IPS DF 4.7 (cell line): ENCODE measurements at regions not wholly inside any gene's neighbourhood (a gene's known extent, or its start where the extent isn't known, plus 50 kb on each side); places are given as distances from the start of the nearest gene placed in this dataset.

Experiments used
- DNase-seq: peaks from one replicate; pipeline ENCODE4 v3.0.0-alpha.2; 2013; ENCODE audit warnings: low spot score; ENCODE audit errors: extremely low read depth

DNA sequence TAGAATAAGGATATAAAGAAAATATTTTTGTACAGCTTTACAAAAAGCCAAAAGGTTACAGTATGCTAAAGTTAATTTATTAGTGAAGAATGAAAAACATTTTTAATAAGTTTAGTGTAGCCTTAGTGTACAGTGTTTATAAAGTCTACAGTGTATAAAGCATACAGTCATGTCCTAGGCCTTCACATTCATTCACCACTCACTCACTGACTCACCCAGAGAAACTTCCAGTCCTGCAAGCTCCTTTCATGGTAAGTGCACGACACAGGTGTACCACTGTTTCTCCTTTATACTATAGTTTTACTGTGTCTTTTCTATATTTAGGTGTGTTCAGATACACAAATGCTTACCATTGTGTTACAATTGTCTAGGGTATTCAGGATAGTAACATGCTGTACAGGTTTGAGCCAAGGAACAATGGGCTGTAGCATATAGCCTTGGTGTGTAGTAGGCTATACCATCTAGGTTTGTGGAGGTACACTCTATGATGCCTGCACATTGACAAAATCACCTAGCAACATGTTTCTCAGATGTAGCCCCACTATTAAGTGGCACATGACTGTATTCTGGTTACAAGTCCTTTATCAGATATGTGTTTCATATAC, 197.1 kb upstream of the KBTBD8 start:
- no peak for DNase-seq

DNA sequence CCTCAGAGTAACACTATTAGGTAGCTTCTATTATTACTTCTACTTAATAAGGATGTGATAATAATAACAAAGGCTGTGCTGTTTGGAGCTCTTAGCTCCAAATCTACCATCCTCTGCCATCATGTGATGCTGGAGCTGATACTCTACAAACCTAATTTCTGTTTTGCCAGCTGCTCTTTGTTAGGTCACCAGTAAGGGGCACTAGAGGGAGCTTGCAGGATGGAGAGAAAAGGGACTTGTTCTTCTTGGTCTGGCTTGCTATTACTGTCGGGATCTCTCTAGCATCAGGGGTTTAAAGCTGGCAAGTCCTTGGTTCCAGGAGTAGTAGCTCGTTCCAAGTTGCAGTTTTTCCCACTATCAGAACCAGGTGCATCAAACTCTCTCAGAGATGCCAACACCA, 194.9 kb upstream of the KBTBD8 start:
- peak; percentile 25 for DNase-seq

DNA sequence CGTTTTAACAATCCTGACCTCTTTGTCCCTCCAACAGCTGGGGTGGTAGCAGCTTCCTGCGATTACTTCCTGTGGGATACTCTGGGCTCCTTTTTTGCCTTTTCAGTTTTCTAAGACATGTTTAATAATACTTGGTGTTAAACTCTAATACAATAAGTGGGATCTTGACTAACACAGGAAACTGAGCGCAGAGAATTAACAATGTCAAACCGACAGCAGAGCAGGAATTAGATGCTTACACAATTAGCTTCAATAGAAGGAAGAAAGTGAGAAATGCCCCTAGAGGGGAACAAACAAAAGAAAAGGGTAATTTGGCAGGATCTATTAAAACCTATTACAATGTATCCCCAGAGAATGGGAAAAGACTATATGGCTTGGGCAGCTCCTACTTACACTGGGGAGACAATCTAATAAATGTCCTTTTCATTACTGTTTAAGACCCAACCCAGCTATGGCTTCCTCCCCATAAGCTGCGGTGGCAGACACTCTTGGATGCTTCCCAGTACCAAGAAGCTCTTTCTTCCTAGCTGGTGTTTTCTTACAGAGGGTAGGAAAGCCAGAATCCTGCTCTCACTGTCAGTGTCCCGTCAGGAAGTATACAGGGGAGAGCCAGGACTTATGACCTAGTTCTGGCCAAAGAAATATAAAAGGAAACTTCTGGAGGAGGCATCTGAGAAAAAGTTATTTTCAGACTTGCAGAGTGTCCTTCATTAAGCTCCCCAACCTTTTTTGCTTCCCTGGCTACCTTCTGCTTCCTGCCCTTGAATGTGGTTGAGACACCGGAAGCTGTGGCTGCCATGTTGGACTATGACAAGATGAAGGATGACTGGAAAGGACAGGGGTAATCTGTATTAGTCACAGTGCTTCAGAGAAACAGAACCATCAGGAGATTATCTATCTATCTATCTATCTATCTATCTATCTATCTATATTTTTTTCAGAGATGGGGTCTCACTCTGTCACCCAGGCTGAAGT, 194.1 kb upstream of the KBTBD8 start:
- DNase-seq, result no peak

DNA sequence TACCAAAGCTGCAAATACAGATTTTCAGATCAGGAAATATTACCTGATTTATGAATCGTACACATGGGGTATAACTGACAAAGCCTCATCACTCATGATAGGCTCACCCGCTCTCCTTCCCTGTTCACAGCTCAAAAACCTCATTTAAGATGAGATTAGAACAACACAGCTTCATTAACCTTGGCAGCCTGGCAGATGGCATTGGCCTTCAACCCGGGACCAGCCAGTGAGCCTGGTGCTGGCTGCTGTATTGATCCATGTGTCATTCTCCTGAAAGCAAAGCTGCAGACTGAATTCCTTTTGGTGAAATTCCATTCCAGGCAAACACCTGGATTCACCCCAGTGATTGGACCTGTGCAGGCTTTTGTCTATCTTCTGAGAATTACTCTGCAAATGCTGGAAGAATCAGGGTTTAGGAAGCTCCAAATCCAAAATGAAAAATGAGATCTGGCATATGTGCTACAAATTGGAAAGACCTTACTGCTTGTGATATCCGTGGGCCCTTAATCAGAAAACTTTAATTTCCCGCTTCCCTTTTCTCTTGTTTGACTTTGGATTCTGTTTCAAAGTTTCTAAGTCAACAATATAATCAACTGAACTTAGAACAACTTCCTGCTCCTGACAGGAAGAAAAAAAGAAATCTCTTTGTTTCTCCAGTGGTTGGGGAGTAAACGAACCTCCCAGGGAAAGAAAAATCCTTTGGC, 189.1 kb upstream of the KBTBD8 start:
- DNase-seq, result no peak

DNA sequence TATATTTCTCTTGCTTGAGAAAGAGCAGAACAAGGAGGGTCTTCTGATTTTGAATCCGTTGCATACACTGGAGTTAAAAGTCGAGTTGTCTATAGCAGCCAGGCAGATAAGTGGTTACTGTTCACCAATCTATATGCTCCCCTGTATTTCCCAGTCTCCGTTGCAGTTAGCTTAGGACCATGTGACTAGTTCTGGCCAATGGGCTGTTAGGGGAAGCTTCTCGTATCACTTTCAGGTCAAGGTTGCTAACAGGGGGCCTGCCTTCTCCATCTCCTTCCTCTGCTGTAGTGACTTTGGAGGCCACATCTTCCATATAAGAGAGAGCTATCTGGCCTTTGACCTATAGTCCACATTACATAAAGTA, 188.5 kb upstream of the KBTBD8 start:
- DNase-seq, result no peak

DNA sequence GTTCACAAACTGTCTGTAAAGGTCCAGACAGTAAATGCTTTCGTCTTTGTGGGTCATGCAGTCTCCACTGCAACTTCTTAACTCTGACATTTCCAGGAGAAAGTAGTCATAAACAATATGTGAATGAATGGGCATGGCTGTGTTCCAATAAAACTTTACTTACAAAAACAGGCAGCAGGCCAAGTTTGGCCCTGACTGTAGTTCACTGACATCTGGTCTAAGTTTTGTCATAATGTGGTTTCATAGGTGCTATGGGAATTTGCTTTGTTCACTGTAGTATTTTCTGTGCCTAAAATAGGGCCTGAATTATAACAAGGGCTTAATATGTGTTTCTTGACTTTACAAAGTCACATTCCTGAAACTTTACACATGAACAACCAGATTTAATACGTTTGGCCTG, 186.0 kb upstream of the KBTBD8 start:
- no peak for DNase-seq

DNA sequence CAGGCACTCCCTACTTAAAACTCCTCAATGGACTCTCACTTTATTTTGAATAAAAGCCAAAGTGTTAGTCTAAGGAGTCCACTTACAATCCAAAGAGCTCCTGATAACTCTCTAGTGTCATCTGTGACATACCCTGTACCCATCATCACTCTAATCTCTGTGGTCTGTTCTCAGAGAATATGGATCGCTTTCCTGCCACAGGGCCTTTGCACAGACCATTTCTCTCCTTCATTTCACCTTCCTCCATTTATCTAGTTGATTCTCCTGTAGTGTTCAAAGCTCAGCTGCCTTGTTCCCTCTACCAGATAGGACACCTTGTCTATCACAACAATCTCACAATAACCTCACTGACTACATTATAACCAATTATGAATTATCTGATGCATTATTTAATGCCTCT, 185.4 kb upstream of the KBTBD8 start:
- DNase-seq, result no peak

DNA sequence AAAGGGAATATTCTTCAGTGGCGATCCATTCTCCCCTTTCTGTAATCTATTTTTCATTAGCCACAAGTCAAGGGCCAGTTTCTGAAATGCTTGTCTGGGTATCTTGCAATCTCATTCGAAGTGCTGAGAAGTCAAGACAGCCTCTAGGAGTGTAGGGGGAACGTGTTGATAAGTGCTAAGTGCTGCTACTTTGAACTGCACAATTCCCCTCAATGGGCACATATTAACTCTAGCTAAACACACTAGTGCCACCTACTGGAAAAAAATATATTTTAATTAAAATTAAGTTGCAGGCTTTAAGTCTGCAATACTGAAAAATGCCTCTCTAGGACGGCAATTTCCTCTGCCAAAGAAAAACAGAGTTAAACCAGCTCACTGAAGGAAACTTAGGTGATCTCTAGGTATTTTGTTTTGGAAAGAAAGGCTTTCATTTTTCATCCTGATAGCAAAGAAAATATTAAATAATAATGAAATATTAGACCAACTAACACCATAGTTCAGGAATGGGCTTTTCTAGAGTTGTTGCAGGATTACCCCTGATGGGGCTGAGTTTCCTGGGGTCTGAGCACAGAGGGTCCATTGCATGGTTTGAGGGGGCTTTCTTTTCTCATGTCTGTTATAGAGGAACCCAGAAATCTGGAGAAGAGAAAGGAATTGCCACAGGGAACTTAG, 181.9 kb upstream of the KBTBD8 start:
- peak; percentile 25 for DNase-seq

DNA sequence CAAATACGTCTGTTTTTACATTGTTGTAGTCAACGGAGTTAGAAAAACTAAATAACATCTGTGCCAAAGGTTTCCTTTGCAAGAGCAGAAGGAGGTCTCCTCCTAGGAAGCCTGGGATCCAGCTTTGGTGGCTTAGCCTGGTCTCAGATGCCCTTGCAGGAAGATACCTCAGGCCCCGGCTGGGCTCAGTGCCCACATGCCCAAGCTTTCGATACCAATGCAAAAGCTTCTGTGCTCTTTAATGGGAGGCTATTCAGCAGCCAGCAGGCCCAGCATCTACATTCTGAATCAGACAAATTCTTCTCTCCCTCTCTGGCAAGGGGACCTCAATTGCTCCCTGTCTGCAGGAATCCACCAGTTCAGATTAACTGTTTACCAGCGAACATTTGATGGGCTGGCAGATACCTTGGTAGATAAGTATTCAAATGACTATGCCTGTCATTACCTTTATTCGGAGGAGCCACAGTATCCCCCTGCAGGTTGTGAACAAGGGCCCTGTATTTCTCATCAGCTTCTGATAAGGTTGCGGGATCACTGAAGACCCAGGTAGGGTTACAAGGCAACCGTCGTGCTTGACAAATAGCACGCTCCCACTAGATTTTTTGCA, 180.1 kb upstream of the KBTBD8 start:
- no peak for DNase-seq

DNA sequence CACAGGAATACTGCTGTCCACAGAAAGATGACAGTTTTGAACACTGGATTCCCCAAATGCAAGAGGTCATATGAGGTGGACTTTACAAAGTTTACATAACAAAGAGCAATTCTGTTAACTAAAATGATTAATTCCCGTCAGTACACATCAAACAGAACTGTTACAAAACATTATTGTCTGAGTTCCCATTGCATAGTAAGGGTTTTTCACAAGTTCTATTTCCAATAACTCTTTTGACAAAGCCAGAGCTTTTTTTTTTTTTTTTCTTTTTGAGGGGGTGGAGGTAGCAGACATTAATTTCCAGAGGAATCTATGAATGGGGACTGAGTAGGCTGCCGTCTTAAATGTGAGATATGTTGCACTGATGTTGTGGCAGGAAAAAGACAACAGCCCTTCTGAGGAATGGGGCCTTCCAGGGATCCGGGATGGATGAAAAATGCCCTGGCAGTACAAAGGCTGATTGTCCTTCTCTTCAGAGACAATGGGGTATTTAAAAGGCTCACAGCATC, 178.1 kb upstream of the KBTBD8 start:
- no peak for DNase-seq

DNA sequence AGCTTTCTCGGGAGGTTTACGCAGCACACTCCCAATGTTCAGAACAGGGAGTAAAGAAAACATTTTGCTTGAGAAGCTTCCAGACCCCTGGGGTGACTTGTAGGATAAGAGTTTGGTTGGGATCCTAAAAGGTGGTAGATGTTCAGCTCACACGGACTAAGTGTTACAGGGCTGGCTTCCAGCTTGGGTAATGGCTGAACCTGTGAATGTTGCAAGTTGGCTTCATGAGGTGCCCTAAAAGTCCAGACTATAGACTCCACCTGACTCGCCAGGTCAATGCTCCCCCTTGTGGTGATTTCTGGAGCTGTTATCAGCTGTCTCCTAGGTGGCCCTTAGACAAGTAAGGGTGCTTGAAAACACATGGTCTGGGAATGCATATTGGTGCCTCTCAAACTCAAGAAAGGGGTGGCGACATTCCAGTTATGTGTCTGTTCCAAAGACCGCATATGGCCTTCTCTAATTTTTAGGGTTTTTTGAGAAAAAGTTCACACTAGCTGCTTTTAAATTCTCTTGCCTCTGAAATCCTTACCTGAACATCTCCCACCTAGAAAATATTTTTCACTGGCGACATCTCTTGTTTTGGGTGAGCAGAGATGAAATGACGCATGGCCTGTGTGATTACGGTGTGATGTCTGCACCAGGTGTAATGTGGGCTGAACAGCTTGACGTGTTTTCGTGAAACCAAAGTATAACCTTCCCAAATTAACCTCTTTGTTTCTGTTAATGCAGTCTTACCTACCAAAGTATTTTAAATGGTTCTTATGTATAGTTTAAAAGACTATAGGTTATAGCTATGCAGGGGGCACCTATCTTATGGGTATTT, 175.7 kb upstream of the KBTBD8 start:
- peak; percentile 81 for DNase-seq

DNA sequence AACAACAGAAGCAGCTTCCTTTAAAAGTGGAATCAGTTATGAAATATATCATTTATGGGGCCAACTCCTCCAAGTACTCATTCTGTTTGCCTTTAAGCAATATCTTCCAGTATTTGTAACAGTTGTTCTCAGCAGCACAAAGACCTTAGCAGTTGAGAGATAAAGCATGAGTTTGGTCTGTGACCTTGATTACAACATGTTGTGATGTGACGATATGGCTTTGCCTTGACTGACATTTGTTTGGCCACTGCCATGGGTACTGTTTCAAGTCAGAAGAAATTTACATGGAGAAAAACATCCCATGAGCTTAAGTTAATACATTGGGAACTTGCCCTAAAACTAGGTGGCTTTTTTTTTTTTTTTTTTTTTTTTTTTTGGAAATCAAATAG, 175.1 kb upstream of the KBTBD8 start:
- no peak for DNase-seq

DNA sequence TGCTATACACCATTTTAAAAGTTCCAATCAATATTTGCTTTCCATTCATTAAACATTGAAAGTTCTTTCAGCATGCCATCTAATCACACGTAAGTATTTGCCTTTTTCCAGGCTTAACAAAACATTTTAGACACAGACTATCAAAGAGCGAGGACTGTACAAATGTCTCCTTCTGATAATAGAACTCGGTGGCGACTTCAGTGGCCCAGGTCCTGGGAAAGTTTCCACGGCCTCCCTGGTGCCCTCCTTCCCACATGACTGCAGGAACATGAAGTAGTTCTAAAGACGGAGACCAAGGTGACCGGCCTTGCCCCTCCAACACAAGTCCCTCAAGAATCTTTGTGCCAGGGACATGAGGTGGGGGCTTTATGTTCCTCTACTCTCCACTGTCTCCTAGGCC, 174.6 kb upstream of the KBTBD8 start:
- DNase-seq, result no peak

DNA sequence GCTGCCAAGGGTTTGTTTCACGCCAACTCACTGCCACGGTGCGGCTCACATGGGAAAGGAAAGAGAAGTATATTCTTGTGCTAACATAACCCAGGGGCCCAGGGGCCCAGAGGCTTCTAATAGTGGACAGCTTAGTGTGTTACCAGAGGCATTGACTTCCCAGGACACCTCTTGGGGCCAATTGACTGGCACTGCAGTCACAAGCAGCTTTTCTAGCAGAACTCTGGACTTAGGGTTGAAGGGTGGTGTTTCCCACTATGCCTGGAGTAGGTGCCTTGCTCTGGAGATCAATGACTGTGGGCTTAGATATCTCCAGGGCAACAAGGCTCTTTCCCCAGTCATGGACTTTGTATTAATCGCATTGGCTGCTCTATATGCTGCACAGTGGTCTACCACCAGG, 172.7 kb upstream of the KBTBD8 start:
- DNase-seq, result no peak

DNA sequence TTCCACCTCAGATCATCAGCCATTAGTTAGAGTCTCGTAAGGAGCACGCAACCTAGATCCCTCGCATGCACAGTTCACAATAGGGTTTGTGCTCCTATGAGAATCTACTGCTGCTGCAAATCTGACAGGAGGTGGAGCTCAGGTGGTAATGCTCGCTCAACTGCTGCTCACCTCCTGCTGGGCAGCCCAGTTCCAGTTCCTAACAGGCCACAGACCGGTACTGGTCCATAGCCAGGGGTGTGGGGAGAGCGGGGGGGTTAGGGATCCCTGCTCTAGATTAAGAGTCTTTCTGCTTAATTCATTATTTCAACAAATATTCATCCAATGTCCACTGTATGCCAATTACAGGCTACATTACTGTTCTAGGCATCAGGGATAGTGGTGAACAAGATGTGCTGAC, 170.4 kb upstream of the KBTBD8 start:
- DNase-seq, result no peak

DNA sequence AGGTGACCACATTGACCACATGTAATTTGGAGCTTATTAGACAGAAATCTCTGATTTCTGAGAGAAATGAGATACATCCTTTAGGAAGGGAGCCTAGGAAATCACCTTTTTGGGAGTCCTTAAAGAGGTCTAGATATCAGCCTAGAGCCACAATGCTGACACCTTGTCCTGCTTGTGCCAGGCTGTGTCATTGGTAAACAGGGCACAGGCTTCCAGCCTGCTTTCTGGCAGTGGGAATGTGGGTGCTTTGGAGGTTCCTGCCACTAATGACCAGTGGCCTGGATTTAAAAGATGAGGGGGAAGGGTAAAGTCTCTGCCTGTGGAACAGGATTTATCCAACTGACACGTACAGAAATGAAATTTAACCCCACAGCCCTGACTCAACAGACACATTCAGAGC, 169.8 kb upstream of the KBTBD8 start:
- no peak for DNase-seq

DNA sequence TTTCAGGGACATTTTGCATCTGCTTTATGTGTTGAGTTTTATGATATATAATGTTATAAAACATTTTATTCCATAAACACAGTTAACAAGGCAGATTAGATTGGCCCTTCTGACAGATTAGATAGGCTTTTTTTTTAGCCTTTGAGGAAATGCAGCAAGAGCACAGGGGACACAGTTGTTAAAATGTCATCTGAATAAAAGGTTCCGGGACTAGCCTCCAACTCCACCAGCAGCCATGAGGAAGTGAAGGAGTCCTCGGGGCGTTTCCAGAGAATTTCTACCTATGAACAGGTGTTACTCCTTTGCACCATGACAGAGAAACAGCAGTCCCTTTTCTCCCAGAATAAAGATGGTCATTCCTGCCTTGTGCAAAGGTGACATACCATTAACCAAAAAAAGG, 167.8 kb upstream of the KBTBD8 start:
- no peak for DNase-seq

DNA sequence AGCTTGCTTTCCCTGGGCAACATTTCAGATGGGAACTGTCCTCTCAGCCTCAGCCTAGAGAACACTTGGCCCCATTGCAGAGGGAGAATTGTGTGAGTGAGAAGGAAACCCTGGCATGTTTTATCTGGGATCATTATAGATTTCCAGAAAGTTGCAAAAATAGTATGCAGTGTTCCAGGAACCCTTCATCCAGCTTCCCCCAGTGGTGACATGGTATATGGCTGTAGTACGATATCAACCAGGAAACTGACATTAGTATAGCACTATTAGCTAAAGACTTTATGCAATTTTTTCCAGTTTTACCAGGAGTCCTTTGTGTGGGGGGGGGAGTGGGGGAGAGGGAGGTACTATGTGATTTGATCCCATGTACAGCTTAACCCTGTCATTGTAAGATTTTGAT, 166.2 kb upstream of the KBTBD8 start:
- DNase-seq, result no peak

DNA sequence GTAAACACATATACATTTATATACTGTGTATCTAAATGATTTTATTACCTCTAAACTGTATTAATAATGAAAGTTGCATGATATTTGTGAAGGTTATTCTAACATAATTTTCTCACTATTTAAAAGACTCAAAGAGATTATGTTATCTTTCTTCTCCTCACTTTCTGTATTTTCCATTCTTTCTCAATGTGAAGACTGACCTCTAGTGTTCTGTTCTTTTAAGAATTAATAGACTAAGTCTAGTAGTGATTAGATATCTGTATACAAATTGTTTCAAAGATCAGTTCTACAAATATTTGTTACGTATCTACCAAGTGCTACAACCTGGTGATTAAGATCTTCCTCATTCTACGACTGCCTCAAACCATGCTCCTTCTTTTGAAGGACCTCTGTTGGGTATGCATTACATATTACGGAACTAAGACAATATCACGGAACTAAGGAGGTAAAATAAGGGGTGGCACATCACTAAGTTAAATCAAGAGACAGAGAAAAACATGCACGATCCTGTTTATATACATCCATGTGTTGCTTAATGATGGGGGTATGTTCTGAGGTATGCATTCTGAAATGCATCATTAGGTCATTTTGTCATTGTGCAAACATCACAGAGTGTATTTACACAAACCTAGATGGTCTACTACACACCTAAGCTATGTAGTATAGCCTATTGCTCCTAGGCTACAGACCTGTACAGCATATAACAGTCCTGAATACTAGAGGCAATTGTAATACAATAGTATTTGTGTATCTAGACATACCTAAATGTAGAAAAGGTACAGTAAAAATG, 161.5 kb upstream of the KBTBD8 start:
- DNase-seq, result no peak

DNA sequence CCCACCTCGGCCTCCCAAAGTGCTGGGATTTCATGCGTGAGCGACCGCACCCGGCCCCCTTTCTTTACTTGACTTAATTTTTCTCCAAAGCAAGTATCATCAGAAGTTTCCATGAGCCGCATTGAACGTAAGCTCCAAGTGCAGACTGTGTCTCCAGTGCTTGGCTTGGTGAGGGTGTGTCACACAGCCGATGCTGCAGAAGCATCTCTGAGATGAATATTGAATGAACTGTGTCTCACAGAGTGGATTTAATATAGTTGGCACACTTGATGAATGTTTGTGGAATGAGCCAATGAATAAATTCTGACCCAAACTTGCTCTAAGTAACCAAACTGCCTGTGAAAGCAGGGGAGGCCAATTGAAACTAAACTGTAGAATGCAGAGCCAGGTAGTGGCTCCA, 159.4 kb upstream of the KBTBD8 start:
- DNase-seq, result no peak
